Hepatocyte (in vitro differentiated cells): ENCODE measurements at regions not wholly inside any gene's neighbourhood (a gene's known extent, or its start where the extent isn't known, plus 50 kb on each side); places are given as distances from the start of the nearest gene placed in this dataset.

Experiments
- CTCF ChIP-seq: fragments of 200-600 bp; sonication (generic); IDR thresholded peaks from 2 replicates; pipeline ENCODE4 v1.5.1; 2016; ENCODE audit warnings: antibody characterized with exemption, mild to moderate bottlenecking; ENCODE audit not compliant: poor library complexity
- EZH2 ChIP-seq: fragments of 200-600 bp; sonication (generic); IDR thresholded peaks from 2 replicates; pipeline ENCODE4 v1.6.1; 2016; ENCODE audit warnings: antibody characterized with exemption, mild to moderate bottlenecking, borderline replicate concordance

GRCh38 chr3:21902956-21903355, 151.9 kb upstream of the ZNF385D start:
- TF ChIP-seq CTCF, result no peak
- TF ChIP-seq EZH2, result no peak
